Spleen (tissue), 7 donors: ENCODE measurements at regions not wholly inside any gene's neighbourhood (a gene's known extent, or its start where the extent isn't known, plus 50 kb on each side); places are given as distances from the start of the nearest gene placed in this dataset.

Source experiments
- POLR2A ChIP-seq, 3 donors: fragments of 450-650 bp; IDR thresholded peaks; one replicate each; pipeline ENCODE4 v1.5.1; 2017; ENCODE audit warnings: antibody characterized with exemption in 3 of 3, mild to moderate bottlenecking in 1 of 3
- POLR2AphosphoS5 ChIP-seq, 3 donors: sonication (generic); formaldehyde crosslinking; IDR thresholded peaks; one replicate each; pipeline ENCODE4 v1.5.1; 2017; ENCODE audit warnings: antibody characterized with exemption in 3 of 3
- TF ChIP-seq, protein P1 (sequence below), 11 experiments: fragments of 200-600 bp in 7 of 11; fragments of 450-650 bp in 4 of 11; sonication (generic) in 4 of 11; IDR thresholded peaks in 8 of 11; conservative IDR thresholded peaks in 3 of 11; 1 replicate in 7 of 11; 2 replicates in 4 of 11; pipeline versions ENCODE4 v1.4.0 to v1.8.0; 2016 to 2021; ENCODE audit warnings: antibody characterized with exemption in 11 of 11, inconsistent platforms in 4 of 11, mild to moderate bottlenecking in 1 of 11
- donor health status: DM: no; HTN: no; CAD: no; lungs with moderate emphysema.
- donor health status: DM: no; HTN: no; CAD: no.
- donor health status: DM: no; HTN: no; CAD: no.

DNA sequence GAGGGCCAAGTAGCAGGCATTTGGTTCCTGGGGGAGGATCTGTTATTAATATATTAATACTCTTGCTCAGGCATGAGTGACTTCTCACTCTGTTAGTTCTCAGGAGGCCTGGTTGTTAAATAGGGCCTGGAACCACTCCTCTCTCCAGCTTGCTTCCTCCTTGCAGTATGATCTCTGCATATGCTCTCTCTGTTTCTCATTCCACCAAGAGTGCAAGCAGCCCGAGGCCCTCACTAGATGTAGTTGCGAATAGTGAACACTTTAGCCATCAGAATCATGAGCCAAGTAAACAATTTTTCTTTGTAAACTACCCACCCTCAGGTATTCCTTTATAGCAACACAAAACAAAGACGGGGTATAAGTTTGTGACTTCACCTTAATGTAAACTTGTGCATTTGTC lies 784.3 kb downstream of the DNAJB9 start:
- TF ChIP-seq, protein P1, sequence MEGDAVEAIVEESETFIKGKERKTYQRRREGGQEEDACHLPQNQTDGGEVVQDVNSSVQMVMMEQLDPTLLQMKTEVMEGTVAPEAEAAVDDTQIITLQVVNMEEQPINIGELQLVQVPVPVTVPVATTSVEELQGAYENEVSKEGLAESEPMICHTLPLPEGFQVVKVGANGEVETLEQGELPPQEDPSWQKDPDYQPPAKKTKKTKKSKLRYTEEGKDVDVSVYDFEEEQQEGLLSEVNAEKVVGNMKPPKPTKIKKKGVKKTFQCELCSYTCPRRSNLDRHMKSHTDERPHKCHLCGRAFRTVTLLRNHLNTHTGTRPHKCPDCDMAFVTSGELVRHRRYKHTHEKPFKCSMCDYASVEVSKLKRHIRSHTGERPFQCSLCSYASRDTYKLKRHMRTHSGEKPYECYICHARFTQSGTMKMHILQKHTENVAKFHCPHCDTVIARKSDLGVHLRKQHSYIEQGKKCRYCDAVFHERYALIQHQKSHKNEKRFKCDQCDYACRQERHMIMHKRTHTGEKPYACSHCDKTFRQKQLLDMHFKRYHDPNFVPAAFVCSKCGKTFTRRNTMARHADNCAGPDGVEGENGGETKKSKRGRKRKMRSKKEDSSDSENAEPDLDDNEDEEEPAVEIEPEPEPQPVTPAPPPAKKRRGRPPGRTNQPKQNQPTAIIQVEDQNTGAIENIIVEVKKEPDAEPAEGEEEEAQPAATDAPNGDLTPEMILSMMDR (IDR thresholded peaks at IDR 0.05 in 8 of 11, conservative IDR thresholded peaks at IDR 0.05 in 3 of 11): no peak
- TF ChIP-seq POLR2A (IDR thresholded peaks at IDR 0.05) (no peak), POLR2AphosphoS5 (IDR thresholded peaks at IDR 0.05) (no peak)
